Natural killer cell (primary cell): ENCODE measurements at regions not wholly inside any gene's neighbourhood (a gene's known extent, or its start where the extent isn't known, plus 50 kb on each side); places are given as distances from the start of the nearest gene placed in this dataset.

Experiments used
- ATAC-seq, 3 donors: fragments of 150-1000 bp in 2 of 3; fragments of 200-7000 bp in 1 of 3; cut with Tn5 transposase; 1 replicate in 1 of 3; 2 replicates in 2 of 3; pipeline ENCODE4 v1.10.0; 2021; ENCODE audit warnings: mild to moderate bottlenecking in 2 of 3, moderate library complexity in 2 of 3
- DNase-seq, 2 donors: peaks; one replicate each; pipeline versions ENCODE4 v3.0.0 to v3.0.0-alpha.2; 2013 to 2021; ENCODE audit warnings: mixed read lengths in 1 of 2
- H3K27ac ChIP-seq: one replicate; pipeline ENCODE4 v1.5.1; 2013; ENCODE audit warnings: mild to moderate bottlenecking, low read length
- H3K27me3 ChIP-seq: one replicate; pipeline ENCODE4 v1.6.1; 2013; ENCODE audit warnings: low read length; ENCODE audit not compliant: control insufficient read depth, insufficient read depth
- H3K36me3 ChIP-seq: one replicate; pipeline ENCODE4 v1.6.1; 2013; ENCODE audit warnings: low read length; ENCODE audit not compliant: control insufficient read depth, insufficient read depth
- H3K4me1 ChIP-seq: one replicate; pipeline ENCODE4 v1.6.1; 2013; ENCODE audit warnings: low read length; ENCODE audit not compliant: control insufficient read depth, insufficient read depth
- H3K4me3 ChIP-seq: one replicate; pipeline ENCODE4 v1.5.1; 2013; ENCODE audit warnings: low read length
- H3K9me3 ChIP-seq: one replicate; pipeline ENCODE4 v1.6.1; 2013; ENCODE audit warnings: low read length; ENCODE audit not compliant: control insufficient read depth, insufficient read depth
- H3K27ac Mint-ChIP-seq, 2 donors: one replicate each; pipeline ENCODE4 v1.8.0; 2022; ENCODE audit warnings: mild to moderate bottlenecking in 2 of 2, mixed read lengths in 2 of 2, moderate library complexity in 1 of 2
- H3K27me3 Mint-ChIP-seq, 2 donors: one replicate each; pipeline ENCODE4 v1.8.0; 2022; ENCODE audit warnings: low read depth in 2 of 2, mixed read lengths in 2 of 2
- H3K36me3 Mint-ChIP-seq: one replicate; pipeline ENCODE4 v1.8.0; 2022; ENCODE audit warnings: mixed read lengths
- H3K4me1 Mint-ChIP-seq, 2 donors: one replicate each; pipeline ENCODE4 v1.8.0; 2022; ENCODE audit warnings: mixed read lengths in 2 of 2
- H3K4me3 Mint-ChIP-seq: one replicate; pipeline ENCODE4 v1.8.0; 2022; ENCODE audit warnings: mild to moderate bottlenecking, moderate library complexity, mixed read lengths
- H3K9me3 Mint-ChIP-seq, 2 donors: one replicate each; pipeline ENCODE4 v1.8.0; 2022; ENCODE audit warnings: mixed read lengths in 2 of 2
- CTCF ChIP-seq: fragments of 200-600 bp; IDR thresholded peaks from one replicate; pipeline ENCODE4 v1.8.0; 2022; ENCODE audit warnings: antibody characterized with exemption
- WGBS: methylation state at CpG from one replicate; pipeline ENCODE4 v1.1.7; 2013; ENCODE audit warnings: missing lambda C conversion rate; ENCODE audit not compliant: insufficient coverage; 5-methylcytosine and 5-hydroxymethylcytosine counted together
- intact Hi-C: fragments of 100-400 bp; cut with micrococcal nuclease; formaldehyde crosslinking; loops from one replicate; pipeline ENCODE4 v1.14.2; 2022

GRCh38 chr9:94159069-94159939, 75.0 kb downstream of the PTPDC1 start:
- WGBS = 82% methylated on average over 8 of the region's 8 CpGs
- ATAC-seq = no peak
- no peaks in the 10 kb centered on the region for H3K9me3 ChIP-seq
- peaks cover 0 to 9% of the 10 kb centered on the region in 2 donors for H3K27me3 Mint-ChIP-seq
- DNase-seq = no peak
- peaks cover 6% of the 10 kb centered on the region for H3K4me1 ChIP-seq
- no peaks in the 10 kb centered on the region for H3K9me3 Mint-ChIP-seq
- no peaks in the 10 kb centered on the region for H3K36me3 ChIP-seq
- H3K27ac Mint-ChIP-seq = no peak overlapping the region
- H3K27me3 ChIP-seq = no peaks in the 10 kb centered on the region
- TF ChIP-seq CTCF = no peak
- H3K4me3 ChIP-seq = no peak overlapping the region
- peaks cover 0 to 2% of the 10 kb centered on the region in 2 donors for H3K4me1 Mint-ChIP-seq
- H3K36me3 Mint-ChIP-seq = no peaks in the 10 kb centered on the region
- intact Hi-C loops = no loop called here
- H3K4me3 Mint-ChIP-seq = no peak overlapping the region
- no peak overlapping the region for H3K27ac ChIP-seq

GRCh38 chr9:94160594-94161501, 76.6 kb downstream of the PTPDC1 start:
- Histone ChIP-seq H3K4me1 (peaks cover 12% of the 10 kb centered on the region), H3K36me3 (no peaks in the 10 kb centered on the region), H3K27me3 (no peaks in the 10 kb centered on the region), H3K4me3 (no peak overlapping the region), H3K27ac (no peak overlapping the region), H3K9me3 (no peaks in the 10 kb centered on the region)
- Mint-ChIP-seq H3K9me3 (no peaks in the 10 kb centered on the region), H3K4me1 (peaks cover 11% of the 10 kb centered on the region in 2 donors), H3K4me3 (no peak overlapping the region), H3K36me3 (no peaks in the 10 kb centered on the region), H3K27me3 (peaks cover 0 to 7% of the 10 kb centered on the region in 2 donors), H3K27ac (no peak overlapping the region)
- no peak for DNase-seq
- no peak for TF ChIP-seq CTCF
- intact Hi-C loops = no loop called here
- ATAC-seq = no peak
- 92% methylated on average over 11 of the region's 11 CpGs for WGBS

GRCh38 chr9:94161673-94162072, 77.4 kb downstream of the PTPDC1 start:
- Mint-ChIP-seq H3K4me3 (no peak overlapping the region), H3K4me1 (peaks cover 11 to 14% of the 10 kb centered on the region in 2 donors), H3K27me3 (peaks cover 0 to 7% of the 10 kb centered on the region in 2 donors), H3K9me3 (no peaks in the 10 kb centered on the region), H3K36me3 (no peaks in the 10 kb centered on the region), H3K27ac (no peak overlapping the region)
- no peaks in the 10 kb centered on the region for H3K27me3 ChIP-seq
- WGBS = 92% methylated on average over 8 of the region's 8 CpGs
- H3K9me3 ChIP-seq = no peaks in the 10 kb centered on the region
- H3K27ac ChIP-seq = no peak overlapping the region
- peaks cover 7% of the 10 kb centered on the region for H3K4me1 ChIP-seq
- H3K36me3 ChIP-seq = no peaks in the 10 kb centered on the region
- DNase-seq = no peak
- H3K4me3 ChIP-seq = no peak overlapping the region
- TF ChIP-seq CTCF = no peak
- no peak for ATAC-seq
- intact Hi-C loops = no loop called here
